ENCODE measurements at regions not wholly inside any gene's neighbourhood (a gene's known extent, or its start where the extent isn't known, plus 50 kb on each side); places are given as distances from the start of the nearest gene placed in this dataset.

DNA sequence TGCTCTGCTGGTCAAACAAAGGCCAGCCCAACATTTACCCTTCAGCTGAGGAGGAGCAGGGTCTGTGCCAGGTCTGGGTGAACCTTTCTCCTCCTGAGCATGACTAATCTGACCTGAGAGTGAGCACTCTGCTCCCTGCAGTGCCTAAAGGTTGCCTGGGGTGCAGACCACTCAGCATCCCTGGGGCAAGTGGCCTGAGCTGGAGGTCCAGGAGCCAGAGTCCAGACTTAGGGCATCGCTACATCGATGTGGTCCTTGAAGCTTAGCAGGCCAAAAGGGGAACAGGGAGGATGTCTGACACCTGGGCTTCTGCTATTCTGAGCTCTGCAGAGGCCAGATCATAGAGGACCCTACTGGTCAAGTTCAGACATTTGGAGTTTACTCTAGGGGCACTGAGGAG lies 119.1 kb downstream of the FAM43A start:
- Histone ChIP-seq H3K4me2 (ENCODE audit: insufficient read depth, low read length) (no peak overlapping the region), H3K4me1 (ENCODE audit: insufficient read depth, low read length) (peaks cover 6% of the 10 kb centered on the region), H3K9me3 (ENCODE audit: low read depth, low read length) (no peaks in the 10 kb centered on the region), H3K4me3 (ENCODE audit: insufficient read depth, low read length) (no peak overlapping the region), H3K27ac (ENCODE audit: low read depth, low read length) (no peak overlapping the region), H3K36me3 (ENCODE audit: insufficient read depth, low read length) (no peaks in the 10 kb centered on the region), H4K20me1 (ENCODE audit: insufficient read depth, low read length) (no peaks in the 10 kb centered on the region), H2AFZ (ENCODE audit: low read length) (no peak overlapping the region), H3K79me2 (ENCODE audit: insufficient read depth, low read length) (no peaks in the 10 kb centered on the region), H3K27me3 (ENCODE audit: insufficient read depth, low read length) (peaks cover 28% of the 10 kb centered on the region)
- TF ChIP-seq, protein P1, sequence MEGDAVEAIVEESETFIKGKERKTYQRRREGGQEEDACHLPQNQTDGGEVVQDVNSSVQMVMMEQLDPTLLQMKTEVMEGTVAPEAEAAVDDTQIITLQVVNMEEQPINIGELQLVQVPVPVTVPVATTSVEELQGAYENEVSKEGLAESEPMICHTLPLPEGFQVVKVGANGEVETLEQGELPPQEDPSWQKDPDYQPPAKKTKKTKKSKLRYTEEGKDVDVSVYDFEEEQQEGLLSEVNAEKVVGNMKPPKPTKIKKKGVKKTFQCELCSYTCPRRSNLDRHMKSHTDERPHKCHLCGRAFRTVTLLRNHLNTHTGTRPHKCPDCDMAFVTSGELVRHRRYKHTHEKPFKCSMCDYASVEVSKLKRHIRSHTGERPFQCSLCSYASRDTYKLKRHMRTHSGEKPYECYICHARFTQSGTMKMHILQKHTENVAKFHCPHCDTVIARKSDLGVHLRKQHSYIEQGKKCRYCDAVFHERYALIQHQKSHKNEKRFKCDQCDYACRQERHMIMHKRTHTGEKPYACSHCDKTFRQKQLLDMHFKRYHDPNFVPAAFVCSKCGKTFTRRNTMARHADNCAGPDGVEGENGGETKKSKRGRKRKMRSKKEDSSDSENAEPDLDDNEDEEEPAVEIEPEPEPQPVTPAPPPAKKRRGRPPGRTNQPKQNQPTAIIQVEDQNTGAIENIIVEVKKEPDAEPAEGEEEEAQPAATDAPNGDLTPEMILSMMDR (IDR thresholded peaks at IDR 0.05; ENCODE audit: extremely low read depth, low read depth, low read length), result no peak
- DNase-seq (ENCODE audit: insufficient read length, low spot score, missing footprints), result no peak

DNA sequence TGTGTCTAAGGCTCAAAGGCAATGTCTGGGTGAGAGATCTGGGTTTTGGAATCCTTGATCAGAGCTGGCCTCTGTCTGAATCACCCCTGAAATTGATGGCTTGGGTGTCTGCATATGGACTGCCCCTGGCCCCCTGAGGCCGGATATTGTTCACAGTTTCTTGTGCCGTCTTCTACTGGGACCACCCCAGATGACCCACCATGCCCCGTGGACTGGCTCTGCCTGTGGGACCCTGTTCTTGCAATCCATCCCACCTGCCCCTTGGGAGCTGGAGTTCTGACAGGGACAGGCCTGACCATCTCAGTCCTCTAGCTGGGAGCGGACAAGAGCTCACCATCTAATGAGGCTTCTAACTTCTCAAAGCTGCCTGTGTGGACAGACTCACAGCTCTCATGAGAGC lies 119.9 kb downstream of the FAM43A start:
- Histone ChIP-seq H3K4me3 (ENCODE audit: insufficient read depth, low read length) (no peak overlapping the region), H3K4me2 (ENCODE audit: insufficient read depth, low read length) (no peak overlapping the region), H2AFZ (ENCODE audit: low read length) (no peak overlapping the region), H3K36me3 (ENCODE audit: insufficient read depth, low read length) (no peaks in the 10 kb centered on the region), H3K4me1 (ENCODE audit: insufficient read depth, low read length) (peaks cover 6% of the 10 kb centered on the region), H3K9me3 (ENCODE audit: low read depth, low read length) (no peaks in the 10 kb centered on the region), H3K27ac (ENCODE audit: low read depth, low read length) (no peak overlapping the region), H4K20me1 (ENCODE audit: insufficient read depth, low read length) (no peaks in the 10 kb centered on the region), H3K27me3 (ENCODE audit: insufficient read depth, low read length) (peaks cover 25% of the 10 kb centered on the region), H3K79me2 (ENCODE audit: insufficient read depth, low read length) (no peaks in the 10 kb centered on the region)
- no peak for DNase-seq (ENCODE audit: insufficient read length, low spot score, missing footprints)
- TF ChIP-seq, protein P1 (IDR thresholded peaks at IDR 0.05; ENCODE audit: extremely low read depth, low read depth, low read length), result no peak

- peaks cover 6% of the 10 kb centered on the region for H3K4me1 ChIP-seq (ENCODE audit: insufficient read depth, low read length)
- no peak overlapping the region for H2AFZ ChIP-seq (ENCODE audit: low read length)
- TF ChIP-seq, protein P1 (IDR thresholded peaks at IDR 0.05; ENCODE audit: extremely low read depth, low read depth, low read length), result no peak
- no peaks in the 10 kb centered on the region for H3K9me3 ChIP-seq (ENCODE audit: low read depth, low read length)
- no peak overlapping the region for H3K4me3 ChIP-seq (ENCODE audit: insufficient read depth, low read length)
- no peaks in the 10 kb centered on the region for H3K36me3 ChIP-seq (ENCODE audit: insufficient read depth, low read length)
- no peaks in the 10 kb centered on the region for H4K20me1 ChIP-seq (ENCODE audit: insufficient read depth, low read length)
- no peak for DNase-seq (ENCODE audit: insufficient read length, low spot score, missing footprints)
- peaks cover 11% of the 10 kb centered on the region for H3K27me3 ChIP-seq (ENCODE audit: insufficient read depth, low read length)
- H3K79me2 ChIP-seq (ENCODE audit: insufficient read depth, low read length), result no peaks in the 10 kb centered on the region
- H3K4me2 ChIP-seq (ENCODE audit: insufficient read depth, low read length), result no peak overlapping the region
- no peak overlapping the region for H3K27ac ChIP-seq (ENCODE audit: low read depth, low read length)
Observed at GRCh38 chr3:194806991-194807630, 121.4 kb downstream of the FAM43A start.

DNA sequence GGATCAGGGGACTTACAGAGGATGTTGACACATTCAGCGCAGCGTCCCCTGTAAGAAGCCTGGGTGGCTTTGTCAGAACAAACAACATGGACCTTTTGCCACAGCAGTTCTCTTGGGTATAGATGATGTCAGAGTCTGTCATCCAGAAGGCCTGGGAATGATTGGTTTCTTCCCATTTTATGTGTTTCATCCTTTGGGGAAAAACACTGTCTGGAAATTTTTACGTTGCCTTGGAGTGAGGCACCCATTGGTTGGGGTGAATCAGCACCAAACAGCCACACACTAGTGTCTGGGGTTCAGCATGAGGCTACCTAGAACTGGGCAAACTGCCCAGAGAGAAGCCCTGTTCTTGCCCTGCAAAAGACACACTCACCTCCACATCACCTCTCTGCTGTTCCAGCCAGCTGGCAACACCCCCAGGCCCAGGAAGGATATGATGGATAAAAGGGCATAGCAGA lies 123.0 kb downstream of the FAM43A start:
- no peaks in the 10 kb centered on the region for H3K36me3 ChIP-seq (ENCODE audit: insufficient read depth, low read length)
- no peaks in the 10 kb centered on the region for H3K9me3 ChIP-seq (ENCODE audit: low read depth, low read length)
- H3K4me2 ChIP-seq (ENCODE audit: insufficient read depth, low read length), result no peak overlapping the region
- peak; percentile 81 for DNase-seq (ENCODE audit: insufficient read length, low spot score, missing footprints)
- TF ChIP-seq, protein P1 (IDR thresholded peaks at IDR 0.05; ENCODE audit: extremely low read depth, low read depth, low read length), result no peak
- H3K27me3 ChIP-seq (ENCODE audit: insufficient read depth, low read length), result peaks cover 7% of the 10 kb centered on the region
- no peaks in the 10 kb centered on the region for H4K20me1 ChIP-seq (ENCODE audit: insufficient read depth, low read length)
- H3K27ac ChIP-seq (ENCODE audit: low read depth, low read length), result no peak overlapping the region
- no peak overlapping the region for H2AFZ ChIP-seq (ENCODE audit: low read length)
- no peaks in the 10 kb centered on the region for H3K79me2 ChIP-seq (ENCODE audit: insufficient read depth, low read length)
- peaks cover 6% of the 10 kb centered on the region for H3K4me1 ChIP-seq (ENCODE audit: insufficient read depth, low read length)
- H3K4me3 ChIP-seq (ENCODE audit: insufficient read depth, low read length), result no peak overlapping the region
